ENCODE measurements at regions not wholly inside any gene's neighbourhood (a gene's known extent, or its start where the extent isn't known, plus 50 kb on each side); places are given as distances from the start of the nearest gene placed in this dataset.

DNA sequence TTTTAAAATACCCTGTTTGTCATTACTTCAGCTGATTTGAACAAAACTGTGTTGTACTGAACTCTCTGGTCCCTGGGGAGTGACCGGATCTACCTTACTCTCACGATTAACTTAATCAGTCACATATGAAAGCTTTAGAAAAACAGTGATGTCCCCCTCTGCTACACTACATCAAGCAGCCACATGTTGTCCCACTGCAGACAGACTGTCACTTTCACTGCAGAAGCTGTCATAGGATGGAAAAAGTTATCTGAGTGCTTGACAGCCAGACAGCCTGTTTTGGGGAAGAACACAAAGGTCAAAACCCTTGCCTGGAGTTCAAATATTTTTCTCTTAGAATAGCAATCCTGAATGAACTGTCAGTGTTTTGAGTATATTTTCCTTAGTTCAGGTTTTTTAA is 546.4 kb downstream of the DTWD2 start:
- DNase-seq, result no peak
- WGBS, 2 donors, result 81 to 82% methylated on average over 2 of the region's 2 CpGs
- TF ChIP-seq POLR2A (IDR thresholded peaks at IDR 0.05), result no peak
- TF ChIP-seq, protein P1, sequence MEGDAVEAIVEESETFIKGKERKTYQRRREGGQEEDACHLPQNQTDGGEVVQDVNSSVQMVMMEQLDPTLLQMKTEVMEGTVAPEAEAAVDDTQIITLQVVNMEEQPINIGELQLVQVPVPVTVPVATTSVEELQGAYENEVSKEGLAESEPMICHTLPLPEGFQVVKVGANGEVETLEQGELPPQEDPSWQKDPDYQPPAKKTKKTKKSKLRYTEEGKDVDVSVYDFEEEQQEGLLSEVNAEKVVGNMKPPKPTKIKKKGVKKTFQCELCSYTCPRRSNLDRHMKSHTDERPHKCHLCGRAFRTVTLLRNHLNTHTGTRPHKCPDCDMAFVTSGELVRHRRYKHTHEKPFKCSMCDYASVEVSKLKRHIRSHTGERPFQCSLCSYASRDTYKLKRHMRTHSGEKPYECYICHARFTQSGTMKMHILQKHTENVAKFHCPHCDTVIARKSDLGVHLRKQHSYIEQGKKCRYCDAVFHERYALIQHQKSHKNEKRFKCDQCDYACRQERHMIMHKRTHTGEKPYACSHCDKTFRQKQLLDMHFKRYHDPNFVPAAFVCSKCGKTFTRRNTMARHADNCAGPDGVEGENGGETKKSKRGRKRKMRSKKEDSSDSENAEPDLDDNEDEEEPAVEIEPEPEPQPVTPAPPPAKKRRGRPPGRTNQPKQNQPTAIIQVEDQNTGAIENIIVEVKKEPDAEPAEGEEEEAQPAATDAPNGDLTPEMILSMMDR (IDR thresholded peaks at IDR 0.05), result no peak
- H3K27ac ChIP-seq, result no peak overlapping the region
- intact Hi-C loops (cut with DNase I), result no loop called here
- peaks cover 6 to 10% of the 10 kb centered on the region in 2 donors for H3K4me1 ChIP-seq
- H3K27me3 ChIP-seq, result no peaks in the 10 kb centered on the region
- H3K4me3 ChIP-seq (replicated peaks in 1 of 3), result no peak overlapping the region
- H3K36me3 ChIP-seq, result no peaks in the 10 kb centered on the region
- no peaks in the 10 kb centered on the region for H3K9me3 ChIP-seq

DNA sequence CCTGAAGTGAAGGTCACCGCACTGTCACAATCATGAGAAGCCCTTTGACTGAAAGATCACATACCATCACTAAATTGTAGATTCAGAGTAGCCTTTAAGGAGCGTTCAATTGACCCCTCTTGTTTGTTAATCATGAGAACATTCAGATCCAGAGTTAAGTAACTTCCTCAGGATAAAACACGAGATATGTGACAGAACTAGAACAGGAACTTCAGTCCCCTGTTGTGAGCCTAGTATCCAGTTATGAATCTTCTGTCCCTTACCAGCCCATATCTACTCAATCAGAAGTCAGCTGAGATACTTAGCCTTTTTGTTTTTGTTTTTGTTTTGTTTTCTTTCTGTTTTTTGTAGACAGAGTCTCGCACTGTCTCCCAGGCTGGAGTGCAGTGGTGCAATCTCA is 547.3 kb downstream of the DTWD2 start:
- no peak for DNase-seq

DNA sequence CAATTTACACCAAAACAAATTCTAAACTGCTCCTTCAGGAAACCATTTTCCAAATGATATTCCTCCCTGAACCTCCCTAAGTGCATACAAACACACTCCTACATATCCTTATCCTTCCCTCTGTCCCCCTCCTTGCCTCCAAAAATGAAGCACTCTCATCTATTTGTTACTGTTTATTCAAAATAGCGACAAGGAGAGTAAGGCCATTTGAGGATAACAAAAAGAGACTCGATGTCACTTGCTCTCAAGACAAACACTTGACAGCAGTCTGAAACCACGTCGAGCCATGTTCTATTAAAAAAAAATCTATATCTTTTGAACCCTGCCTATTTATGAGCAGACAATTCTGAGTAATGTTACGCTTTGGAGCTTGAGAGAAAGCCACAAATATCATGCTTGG is 547.9 kb downstream of the DTWD2 start:
- WGBS, 2 donors, result 53 to 61% methylated on average over 5 of the region's 5 CpGs
- H3K9me3 ChIP-seq, result no peaks in the 10 kb centered on the region
- H3K27me3 ChIP-seq, result no peaks in the 10 kb centered on the region
- intact Hi-C loops (cut with DNase I), result no loop called here
- no peak overlapping the region for H3K4me3 ChIP-seq (replicated peaks in 1 of 3)
- H3K36me3 ChIP-seq, result no peaks in the 10 kb centered on the region
- H3K27ac ChIP-seq, result no peak overlapping the region
- H3K4me1 ChIP-seq, result peaks cover 6 to 10% of the 10 kb centered on the region in 2 donors
- DNase-seq, result no peak
- TF ChIP-seq, protein P1 (IDR thresholded peaks at IDR 0.05), result no peak
- TF ChIP-seq POLR2A (IDR thresholded peaks at IDR 0.05), result no peak

More for the DNA sequence above, 547.3 kb downstream of the DTWD2 start:
- no peak overlapping the region for H3K27ac ChIP-seq
- no peaks in the 10 kb centered on the region for H3K27me3 ChIP-seq
- no peaks in the 10 kb centered on the region for H3K36me3 ChIP-seq
- peaks cover 6 to 10% of the 10 kb centered on the region in 2 donors for H3K4me1 ChIP-seq
- intact Hi-C loops (cut with DNase I), result no loop called here
- no peak for TF ChIP-seq POLR2A (IDR thresholded peaks at IDR 0.05)
- TF ChIP-seq, protein P1 (IDR thresholded peaks at IDR 0.05), result no peak
- H3K4me3 ChIP-seq (replicated peaks in 1 of 3), result no peak overlapping the region
- WGBS, 2 donors, result 90 to 91% methylated on average over 4 of the region's 4 CpGs
- H3K9me3 ChIP-seq, result no peaks in the 10 kb centered on the region

GRCh38 chr5:118439831-118440230 is 548.5 kb downstream of the DTWD2 start:
- no peak overlapping the region for H3K4me3 ChIP-seq (replicated peaks in 1 of 3)
- H3K27me3 ChIP-seq, result no peaks in the 10 kb centered on the region
- intact Hi-C loops (cut with DNase I), result no loop called here
- DNase-seq, result no peak
- H3K9me3 ChIP-seq, result no peaks in the 10 kb centered on the region
- no peaks in the 10 kb centered on the region for H3K36me3 ChIP-seq
- 5 to 8% methylated on average over 2 of the region's 2 CpGs for WGBS, 2 donors
- H3K4me1 ChIP-seq, result peaks cover 6 to 10% of the 10 kb centered on the region in 2 donors
- H3K27ac ChIP-seq, result no peak overlapping the region
- TF ChIP-seq, protein P1 (IDR thresholded peaks at IDR 0.05), result no peak
- TF ChIP-seq POLR2A (IDR thresholded peaks at IDR 0.05), result no peak

DNA sequence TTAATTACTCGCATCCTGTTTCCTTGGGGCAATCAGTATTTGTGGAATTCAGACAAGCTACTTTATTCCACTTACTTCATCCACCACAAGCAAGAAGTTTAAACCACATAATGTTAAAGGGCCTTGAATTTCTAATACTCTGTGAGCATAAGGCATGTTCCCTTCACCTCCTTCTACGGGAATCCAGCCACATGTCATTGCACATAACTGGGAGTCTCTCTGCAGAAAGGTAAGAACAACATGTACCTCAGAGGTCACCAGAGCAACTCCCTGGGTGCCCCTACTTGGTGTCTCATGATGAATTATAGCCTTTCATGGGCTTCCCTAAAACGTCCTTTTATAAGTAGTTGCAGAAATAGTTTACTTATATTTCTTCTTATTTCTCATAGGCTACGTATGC is 553.2 kb downstream of the DTWD2 start:
- no peaks in the 10 kb centered on the region for H3K36me3 ChIP-seq
- TF ChIP-seq, protein P1 (IDR thresholded peaks at IDR 0.05), result no peak
- no peak for TF ChIP-seq POLR2A (IDR thresholded peaks at IDR 0.05)
- H3K4me3 ChIP-seq (replicated peaks in 1 of 3), result no peak overlapping the region
- H3K27ac ChIP-seq, result no peak overlapping the region
- intact Hi-C loops (cut with DNase I), result no loop called here
- H3K27me3 ChIP-seq, result no peaks in the 10 kb centered on the region
- DNase-seq, result no peak
- WGBS, 2 donors, result 85 to 91% methylated on average over 4 of the region's 4 CpGs
- no peaks in the 10 kb centered on the region for H3K9me3 ChIP-seq
- H3K4me1 ChIP-seq, result peaks cover 3 to 6% of the 10 kb centered on the region in 2 donors

Measured in thyroid gland (tissue), 4 donors.